ENCODE measurements at regions not wholly inside any gene's neighbourhood (a gene's known extent, or its start where the extent isn't known, plus 50 kb on each side); places are given as distances from the start of the nearest gene placed in this dataset.
"Not testable (repeated sequence)": the region's sequence is repeated elsewhere in the genome, so short reads cannot be mapped to it uniquely, and the experiment has no call there.

- not testable (repeated sequence) for DNase-seq
These were observed 631.6 kb downstream of the FBXO15 start for GRCh38 chr18:73516056-73516455.

- no peak for DNase-seq
These were observed 633.2 kb downstream of the FBXO15 start for GRCh38 chr18:73514449-73514848.

GRCh38 chr18:73511771-73512503 lies 635.7 kb downstream of the FBXO15 start:
- DNase-seq: no peak

GRCh38 chr18:73509460-73509859 lies 638.2 kb downstream of the FBXO15 start:
- DNase-seq: no peak

- DNase-seq: no peak
These were observed 635.5 kb upstream of the NETO1 start for GRCh38 chr18:73503326-73503725.

- no peak for DNase-seq
These were observed 620.2 kb upstream of the NETO1 start for GRCh38 chr18:73487966-73488365.

GRCh38 chr18:73485166-73485565 lies 617.4 kb upstream of the NETO1 start:
- DNase-seq: no peak

GRCh38 chr18:73482901-73483300 lies 615.1 kb upstream of the NETO1 start:
- DNase-seq: no peak

GRCh38 chr18:73479477-73479876 lies 611.7 kb upstream of the NETO1 start:
- DNase-seq: no peak

- DNase-seq: no peak
These were observed 610.4 kb upstream of the NETO1 start for GRCh38 chr18:73478191-73478590.

GRCh38 chr18:73476031-73476430 lies 608.2 kb upstream of the NETO1 start:
- DNase-seq: no peak

- DNase-seq: no peak
These were observed 594.3 kb upstream of the NETO1 start for GRCh38 chr18:73462092-73462491.

- DNase-seq: no peak
These were observed 593.9 kb upstream of the NETO1 start for GRCh38 chr18:73461780-73462059.

- no peak for DNase-seq
These were observed 593.4 kb upstream of the NETO1 start for GRCh38 chr18:73461038-73461779.

GRCh38 chr18:73458186-73458964 lies 590.6 kb upstream of the NETO1 start:
- DNase-seq: no peak

GRCh38 chr18:73456643-73457042 lies 588.9 kb upstream of the NETO1 start:
- no peak for DNase-seq

GRCh38 chr18:73452866-73453265 lies 585.1 kb upstream of the NETO1 start:
- DNase-seq: no peak

- no peak for DNase-seq
These were observed 578.7 kb upstream of the NETO1 start for GRCh38 chr18:73446502-73446901.

GRCh38 chr18:73431620-73432019 lies 563.8 kb upstream of the NETO1 start:
- DNase-seq: no peak

GRCh38 chr18:73421010-73421409 lies 553.2 kb upstream of the NETO1 start:
- no peak for DNase-seq

GRCh38 chr18:73419531-73419930 lies 551.7 kb upstream of the NETO1 start:
- no peak for DNase-seq

GRCh38 chr18:73414598-73414997 lies 546.8 kb upstream of the NETO1 start:
- DNase-seq: no peak

- DNase-seq: no peak
These were observed 546.3 kb upstream of the NETO1 start for GRCh38 chr18:73414069-73414468.

- DNase-seq: no peak
These were observed 541.5 kb upstream of the NETO1 start for GRCh38 chr18:73409242-73409641.
